K562 (cell line): ENCODE measurements at regions not wholly inside any gene's neighbourhood (a gene's known extent, or its start where the extent isn't known, plus 50 kb on each side); places are given as distances from the start of the nearest gene placed in this dataset.

ENCODE experiments used
- CBX2 ChIP-seq: fragments of 200-600 bp; sonication (generic); IDR thresholded peaks from one replicate; pipeline ENCODE4 v1.6.1; 2012; ENCODE audit warnings: mild to moderate bottlenecking, low read length, inconsistent platforms; ENCODE audit not compliant: insufficient read depth, poor library complexity, severe bottlenecking
- MTA2 ChIP-seq: fragments of 450-650 bp; IDR thresholded peaks from 2 replicates; pipeline ENCODE4 v1.6.1; 2016; ENCODE audit warnings: low read depth
- ZNF224 ChIP-seq: sonication (generic); formaldehyde crosslinking; IDR thresholded peaks from 2 replicates; pipeline ENCODE4 v1.8.0; 2022; ENCODE audit warnings: mild to moderate bottlenecking, missing genetic modification reagents
- ZNF3 ChIP-seq: fragments of 250-450 bp; sonication (Bioruptor Pico); IDR thresholded peaks from 2 replicates; pipeline ENCODE4 v1.5.0; 2021; ENCODE audit warnings: mild to moderate bottlenecking, moderate library complexity
- TF ChIP-seq, protein P1 (sequence below): fragments of 200-600 bp; sonication (generic); IDR thresholded peaks from one replicate; pipeline ENCODE4 v1.6.1; 2012; ENCODE audit warnings: mild to moderate bottlenecking, low read depth, low read length, inconsistent platforms
- TF ChIP-seq, protein P2 (sequence below): fragments of 250-450 bp; sonication (Bioruptor Pico); IDR thresholded peaks from 2 replicates; pipeline ENCODE4 v1.6.1; 2021; ENCODE audit warnings: mild to moderate bottlenecking

DNA sequence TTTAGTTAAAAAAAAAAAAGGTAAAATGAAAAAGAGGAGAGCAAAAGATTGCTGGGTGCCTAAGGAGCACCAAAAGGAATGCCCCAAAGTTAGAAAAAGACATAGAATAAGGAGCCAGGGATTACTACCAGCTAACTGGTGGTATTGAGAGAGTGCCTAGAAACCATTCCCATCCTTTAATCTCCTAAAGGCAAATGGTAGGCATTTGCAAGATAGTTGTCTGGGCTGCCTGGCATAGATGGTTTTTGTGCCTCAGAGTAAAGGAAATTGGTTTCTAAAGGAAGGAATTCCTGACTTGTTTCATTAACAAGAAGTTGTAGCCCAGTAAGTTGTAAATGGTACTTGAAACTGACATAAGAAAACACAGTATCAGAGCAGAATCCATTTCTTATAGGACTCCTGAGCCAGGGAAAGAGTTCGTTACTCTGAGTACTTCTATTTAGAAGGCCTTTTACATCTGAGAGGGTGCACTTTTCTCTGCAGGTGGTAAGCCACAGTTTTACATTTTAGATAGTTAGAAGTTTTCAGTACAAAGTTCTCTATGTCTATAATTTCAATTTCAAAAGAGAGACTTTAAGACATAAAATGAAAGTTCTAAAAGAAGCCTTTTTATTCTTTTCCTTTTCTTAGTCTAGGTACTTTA, 92.6 kb downstream of the OLFM4 start (continued):
- TF ChIP-seq, protein P1, sequence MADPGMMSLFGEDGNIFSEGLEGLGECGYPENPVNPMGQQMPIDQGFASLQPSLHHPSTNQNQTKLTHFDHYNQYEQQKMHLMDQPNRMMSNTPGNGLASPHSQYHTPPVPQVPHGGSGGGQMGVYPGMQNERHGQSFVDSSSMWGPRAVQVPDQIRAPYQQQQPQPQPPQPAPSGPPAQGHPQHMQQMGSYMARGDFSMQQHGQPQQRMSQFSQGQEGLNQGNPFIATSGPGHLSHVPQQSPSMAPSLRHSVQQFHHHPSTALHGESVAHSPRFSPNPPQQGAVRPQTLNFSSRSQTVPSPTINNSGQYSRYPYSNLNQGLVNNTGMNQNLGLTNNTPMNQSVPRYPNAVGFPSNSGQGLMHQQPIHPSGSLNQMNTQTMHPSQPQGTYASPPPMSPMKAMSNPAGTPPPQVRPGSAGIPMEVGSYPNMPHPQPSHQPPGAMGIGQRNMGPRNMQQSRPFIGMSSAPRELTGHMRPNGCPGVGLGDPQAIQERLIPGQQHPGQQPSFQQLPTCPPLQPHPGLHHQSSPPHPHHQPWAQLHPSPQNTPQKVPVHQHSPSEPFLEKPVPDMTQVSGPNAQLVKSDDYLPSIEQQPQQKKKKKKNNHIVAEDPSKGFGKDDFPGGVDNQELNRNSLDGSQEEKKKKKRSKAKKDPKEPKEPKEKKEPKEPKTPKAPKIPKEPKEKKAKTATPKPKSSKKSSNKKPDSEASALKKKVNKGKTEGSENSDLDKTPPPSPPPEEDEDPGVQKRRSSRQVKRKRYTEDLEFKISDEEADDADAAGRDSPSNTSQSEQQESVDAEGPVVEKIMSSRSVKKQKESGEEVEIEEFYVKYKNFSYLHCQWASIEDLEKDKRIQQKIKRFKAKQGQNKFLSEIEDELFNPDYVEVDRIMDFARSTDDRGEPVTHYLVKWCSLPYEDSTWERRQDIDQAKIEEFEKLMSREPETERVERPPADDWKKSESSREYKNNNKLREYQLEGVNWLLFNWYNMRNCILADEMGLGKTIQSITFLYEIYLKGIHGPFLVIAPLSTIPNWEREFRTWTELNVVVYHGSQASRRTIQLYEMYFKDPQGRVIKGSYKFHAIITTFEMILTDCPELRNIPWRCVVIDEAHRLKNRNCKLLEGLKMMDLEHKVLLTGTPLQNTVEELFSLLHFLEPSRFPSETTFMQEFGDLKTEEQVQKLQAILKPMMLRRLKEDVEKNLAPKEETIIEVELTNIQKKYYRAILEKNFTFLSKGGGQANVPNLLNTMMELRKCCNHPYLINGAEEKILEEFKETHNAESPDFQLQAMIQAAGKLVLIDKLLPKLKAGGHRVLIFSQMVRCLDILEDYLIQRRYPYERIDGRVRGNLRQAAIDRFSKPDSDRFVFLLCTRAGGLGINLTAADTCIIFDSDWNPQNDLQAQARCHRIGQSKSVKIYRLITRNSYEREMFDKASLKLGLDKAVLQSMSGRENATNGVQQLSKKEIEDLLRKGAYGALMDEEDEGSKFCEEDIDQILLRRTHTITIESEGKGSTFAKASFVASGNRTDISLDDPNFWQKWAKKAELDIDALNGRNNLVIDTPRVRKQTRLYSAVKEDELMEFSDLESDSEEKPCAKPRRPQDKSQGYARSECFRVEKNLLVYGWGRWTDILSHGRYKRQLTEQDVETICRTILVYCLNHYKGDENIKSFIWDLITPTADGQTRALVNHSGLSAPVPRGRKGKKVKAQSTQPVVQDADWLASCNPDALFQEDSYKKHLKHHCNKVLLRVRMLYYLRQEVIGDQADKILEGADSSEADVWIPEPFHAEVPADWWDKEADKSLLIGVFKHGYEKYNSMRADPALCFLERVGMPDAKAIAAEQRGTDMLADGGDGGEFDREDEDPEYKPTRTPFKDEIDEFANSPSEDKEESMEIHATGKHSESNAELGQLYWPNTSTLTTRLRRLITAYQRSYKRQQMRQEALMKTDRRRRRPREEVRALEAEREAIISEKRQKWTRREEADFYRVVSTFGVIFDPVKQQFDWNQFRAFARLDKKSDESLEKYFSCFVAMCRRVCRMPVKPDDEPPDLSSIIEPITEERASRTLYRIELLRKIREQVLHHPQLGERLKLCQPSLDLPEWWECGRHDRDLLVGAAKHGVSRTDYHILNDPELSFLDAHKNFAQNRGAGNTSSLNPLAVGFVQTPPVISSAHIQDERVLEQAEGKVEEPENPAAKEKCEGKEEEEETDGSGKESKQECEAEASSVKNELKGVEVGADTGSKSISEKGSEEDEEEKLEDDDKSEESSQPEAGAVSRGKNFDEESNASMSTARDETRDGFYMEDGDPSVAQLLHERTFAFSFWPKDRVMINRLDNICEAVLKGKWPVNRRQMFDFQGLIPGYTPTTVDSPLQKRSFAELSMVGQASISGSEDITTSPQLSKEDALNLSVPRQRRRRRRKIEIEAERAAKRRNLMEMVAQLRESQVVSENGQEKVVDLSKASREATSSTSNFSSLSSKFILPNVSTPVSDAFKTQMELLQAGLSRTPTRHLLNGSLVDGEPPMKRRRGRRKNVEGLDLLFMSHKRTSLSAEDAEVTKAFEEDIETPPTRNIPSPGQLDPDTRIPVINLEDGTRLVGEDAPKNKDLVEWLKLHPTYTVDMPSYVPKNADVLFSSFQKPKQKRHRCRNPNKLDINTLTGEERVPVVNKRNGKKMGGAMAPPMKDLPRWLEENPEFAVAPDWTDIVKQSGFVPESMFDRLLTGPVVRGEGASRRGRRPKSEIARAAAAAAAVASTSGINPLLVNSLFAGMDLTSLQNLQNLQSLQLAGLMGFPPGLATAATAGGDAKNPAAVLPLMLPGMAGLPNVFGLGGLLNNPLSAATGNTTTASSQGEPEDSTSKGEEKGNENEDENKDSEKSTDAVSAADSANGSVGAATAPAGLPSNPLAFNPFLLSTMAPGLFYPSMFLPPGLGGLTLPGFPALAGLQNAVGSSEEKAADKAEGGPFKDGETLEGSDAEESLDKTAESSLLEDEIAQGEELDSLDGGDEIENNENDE: no peak
- no peak for TF ChIP-seq MTA2
- no peak for TF ChIP-seq ZNF224 (CRISPR knock-in tag)
- TF ChIP-seq CBX2: no peak
- TF ChIP-seq, protein P2, sequence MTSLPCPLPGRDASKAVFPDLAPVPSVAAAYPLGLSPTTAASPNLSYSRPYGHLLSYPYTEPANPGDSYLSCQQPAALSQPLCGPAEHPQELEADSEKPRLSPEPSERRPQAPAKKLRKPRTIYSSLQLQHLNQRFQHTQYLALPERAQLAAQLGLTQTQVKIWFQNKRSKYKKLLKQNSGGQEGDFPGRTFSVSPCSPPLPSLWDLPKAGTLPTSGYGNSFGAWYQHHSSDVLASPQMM (CRISPR knock-in tag): no peak
- TF ChIP-seq ZNF3 (CRISPR knock-in tag): no peak
